Nucleus accumbens (tissue), 56 donors: ENCODE measurements at regions not wholly inside any gene's neighbourhood (a gene's known extent, or its start where the extent isn't known, plus 50 kb on each side); places are given as distances from the start of the nearest gene placed in this dataset.
A peak's percentile ranks its signal among the peaks of the same experiment; 100 is the strongest.

ENCODE experiments used
- DNase-seq, 56 donors: peaks; one replicate each; lab custom pipeline; 2025; lab: John Stamatoyannopoulos, UW

DNA sequence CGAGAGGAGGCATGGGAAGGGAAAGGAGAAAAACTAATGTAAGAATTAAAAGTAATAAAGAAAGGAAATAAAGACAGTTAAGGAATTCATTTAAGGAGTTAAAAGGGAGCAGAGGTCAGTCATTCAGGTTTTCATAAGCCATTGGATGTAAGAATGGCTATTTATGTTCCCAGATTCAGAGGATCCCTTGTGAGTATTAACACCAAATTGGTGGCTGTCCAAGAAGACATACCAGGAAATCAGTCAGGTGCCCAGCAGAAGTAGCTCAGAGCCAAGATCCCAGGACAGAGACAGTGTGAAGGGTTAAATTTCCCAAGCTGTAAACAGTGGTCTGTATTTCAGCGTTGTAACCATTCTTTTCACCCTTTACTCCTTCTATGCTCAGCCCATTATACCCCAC, 550.4 kb downstream of the BCL11A start:
- DNase-seq: no peak

DNA sequence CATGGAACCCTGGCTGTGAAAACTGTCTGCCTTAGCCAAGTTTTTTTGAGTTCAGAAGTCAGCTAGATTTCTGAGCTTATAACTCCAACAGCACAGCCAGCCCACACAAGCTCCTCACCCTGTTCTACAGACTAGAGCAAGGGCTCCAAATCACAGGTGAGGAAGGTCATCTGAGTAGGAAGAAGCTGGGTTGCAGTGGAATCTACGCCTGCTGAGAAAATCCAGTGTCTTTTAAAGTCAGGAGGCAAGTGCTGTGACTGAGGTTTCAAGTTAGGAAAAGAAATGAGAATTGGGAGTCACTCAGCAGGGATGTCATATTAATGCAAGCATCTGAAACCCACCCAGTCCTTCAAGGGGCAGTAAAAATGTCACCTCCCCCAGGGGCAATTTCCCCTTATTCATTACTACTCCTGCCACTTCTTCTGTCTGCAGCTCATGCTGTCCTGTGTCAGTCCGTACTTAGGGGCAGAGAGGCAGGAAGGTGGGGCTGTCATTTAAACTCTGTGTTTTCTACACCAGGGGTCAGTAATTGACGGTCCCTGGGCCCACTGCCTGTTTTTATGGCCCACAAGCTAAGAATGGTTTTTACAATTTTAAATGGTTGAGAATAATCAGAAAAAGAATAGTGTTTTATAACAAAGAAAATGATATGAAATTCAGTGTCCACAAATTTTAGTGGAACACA, 551.1 kb downstream of the BCL11A start:
- no peak for DNase-seq

DNA sequence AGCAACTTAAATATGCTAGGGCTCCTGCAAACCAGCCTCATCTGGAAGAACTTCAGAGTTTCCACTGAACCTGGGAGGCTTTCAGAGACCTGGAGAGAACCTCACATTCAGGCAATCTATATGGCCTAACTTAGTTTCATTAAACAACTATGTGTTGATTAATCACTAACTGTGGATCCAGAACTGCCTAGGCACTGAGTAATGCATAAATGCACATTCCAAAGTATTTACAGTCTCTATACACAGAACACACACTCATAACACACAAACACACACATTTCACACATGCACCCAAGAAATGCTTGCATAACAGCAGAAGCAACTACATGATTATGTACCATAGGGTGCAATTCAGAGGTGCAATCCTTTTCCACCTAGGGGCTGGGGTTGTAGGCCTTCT, 552.8 kb downstream of the BCL11A start:
- no peak for DNase-seq

GRCh38 chr2:59998324-59998723, 555.1 kb downstream of the BCL11A start:
- DNase-seq: no peak

DNA sequence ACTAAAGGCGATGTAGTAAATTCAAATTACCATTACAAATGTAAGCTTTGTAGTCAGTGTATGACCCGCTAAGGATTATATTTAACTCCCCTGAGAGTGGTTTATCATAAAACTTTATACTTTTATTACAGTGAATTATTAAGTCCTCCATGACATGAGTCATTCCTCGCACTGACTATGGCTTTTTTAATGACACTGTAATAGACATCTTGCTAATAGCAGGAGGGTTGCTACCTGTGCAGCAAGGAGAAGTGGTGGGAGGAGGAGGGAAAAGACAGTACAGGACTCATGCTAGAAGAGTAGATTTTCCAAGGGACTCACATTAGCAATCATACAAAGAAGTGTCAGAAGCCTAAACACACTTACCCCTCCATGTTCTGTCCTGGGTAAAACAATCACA, 556.1 kb downstream of the BCL11A start:
- peak in 9 of 56 donors; percentile 1 to 32 (median 12) for DNase-seq

DNA sequence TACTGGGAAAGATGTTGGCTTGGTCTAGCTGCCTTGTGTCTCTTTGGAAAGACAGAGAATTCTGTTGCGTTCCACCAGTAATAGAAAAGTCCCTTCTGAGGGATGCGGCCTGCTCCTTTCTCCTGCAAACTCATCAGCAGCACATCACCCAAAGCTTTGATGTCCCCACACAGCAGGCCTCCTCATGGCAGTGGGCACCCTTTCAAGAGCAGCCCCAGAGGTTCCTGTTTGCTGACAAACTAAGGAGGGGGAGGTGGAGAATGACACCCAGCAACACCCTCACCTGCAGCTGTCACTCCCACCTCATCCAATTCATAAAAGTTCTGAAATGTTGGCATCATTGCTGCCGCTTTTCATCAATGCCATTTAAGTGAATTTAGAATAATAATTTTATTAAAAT, 556.6 kb downstream of the BCL11A start:
- DNase-seq: no peak

DNA sequence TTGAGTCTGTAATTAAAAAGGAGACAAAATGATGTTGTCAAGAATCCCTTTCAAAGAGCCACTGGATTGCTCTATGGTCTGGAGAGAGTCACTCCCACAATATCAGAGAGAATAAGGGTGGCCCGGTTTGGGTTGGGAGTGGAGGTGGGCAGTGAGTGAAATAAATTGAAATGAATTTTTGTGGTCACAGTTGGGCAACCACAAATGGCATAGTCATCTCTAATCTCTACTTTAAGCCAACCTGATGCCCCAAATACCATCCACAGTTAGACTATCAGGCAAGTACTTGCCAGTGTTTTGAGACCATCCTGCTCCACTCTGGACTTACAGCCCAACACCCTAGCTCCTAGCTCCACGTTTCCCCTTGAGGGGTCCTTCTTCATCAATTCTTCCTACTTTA, 559.7 kb downstream of the BCL11A start:
- no peak for DNase-seq

DNA sequence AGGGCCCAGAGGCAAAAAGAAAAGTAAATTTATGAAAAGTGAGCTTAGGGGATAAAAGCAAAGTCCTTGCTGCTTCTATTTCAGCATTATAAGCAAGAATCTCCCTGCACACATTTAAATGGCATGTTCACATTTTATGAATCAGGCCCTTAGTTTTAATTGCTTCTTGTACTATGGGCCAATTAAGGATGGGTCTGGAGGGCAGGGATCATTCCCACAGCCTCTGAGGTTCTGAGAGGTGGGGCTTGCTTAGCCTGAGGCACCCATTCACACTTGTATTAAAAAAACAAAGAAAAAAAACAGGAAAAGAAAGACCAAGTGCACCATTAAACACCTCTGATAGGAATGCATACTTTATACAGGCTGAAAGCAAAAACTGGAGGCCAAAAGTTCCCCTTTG, 565.1 kb downstream of the BCL11A start:
- DNase-seq: no peak

GRCh38 chr2:59986511-59986910, 566.9 kb downstream of the BCL11A start:
- no peak for DNase-seq

DNA sequence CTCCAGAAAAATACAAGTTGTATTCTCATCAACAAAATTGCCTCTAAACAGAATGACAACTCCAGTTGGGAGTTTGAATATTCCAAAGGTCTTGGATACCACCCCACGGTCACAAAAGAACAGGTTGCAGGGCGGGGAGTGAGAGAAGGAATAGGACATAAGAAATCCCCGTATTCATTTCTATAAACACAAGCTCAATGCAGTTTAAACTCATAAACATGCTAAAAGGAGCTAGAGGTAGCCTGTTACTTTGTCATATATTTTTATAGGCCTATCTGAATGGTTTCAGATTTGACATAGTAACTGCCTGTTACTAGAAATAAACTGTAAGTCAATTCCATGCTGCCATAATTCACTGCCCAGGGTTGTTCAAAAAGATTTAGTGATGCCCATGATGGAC, 567.5 kb downstream of the BCL11A start:
- no peak for DNase-seq

- DNase-seq: no peak
Observed at GRCh38 chr2:59974051-59974766, 579.2 kb downstream of the BCL11A start.

DNA sequence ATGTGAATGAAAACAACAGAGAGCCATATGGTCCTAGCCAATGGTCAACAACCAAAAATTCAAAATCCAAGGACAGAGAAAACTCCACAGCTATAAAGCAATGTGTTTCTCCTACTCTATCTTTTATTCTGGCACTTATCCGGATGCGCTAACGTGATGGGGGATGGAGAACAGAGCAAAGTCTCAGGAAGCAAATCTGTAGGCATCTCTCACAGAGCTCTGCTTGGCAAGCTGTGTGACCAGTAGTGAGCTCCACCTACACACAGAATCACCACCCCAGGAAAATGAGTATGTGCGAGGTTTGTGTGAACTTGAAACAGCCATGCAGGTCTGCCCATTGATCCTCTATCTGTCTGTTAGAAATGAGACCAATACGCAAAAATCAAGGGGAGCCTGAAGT, 584.3 kb downstream of the BCL11A start:
- DNase-seq: no peak

DNA sequence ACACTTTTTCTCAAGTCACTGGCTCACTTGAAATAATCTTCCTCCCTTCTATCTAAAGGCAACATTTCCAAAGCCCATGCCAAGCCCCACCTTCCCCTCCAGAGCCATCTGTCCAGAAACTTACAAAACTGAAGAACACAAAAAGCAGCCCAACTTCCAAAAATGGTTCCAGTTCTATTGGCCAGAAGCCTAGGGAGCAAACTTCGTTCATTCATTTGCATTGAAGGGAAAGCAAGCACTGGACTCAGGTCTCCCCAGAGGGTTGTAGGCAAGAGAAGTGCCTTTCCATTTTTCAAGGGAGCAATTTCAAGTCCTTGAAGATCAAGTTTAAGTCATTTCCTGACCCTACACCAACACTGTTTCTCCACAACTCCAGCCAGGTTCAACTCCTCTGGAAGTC, 585.0 kb downstream of the BCL11A start:
- no peak for DNase-seq

- no peak for DNase-seq
Observed at GRCh38 chr2:59967691-59968090, 585.8 kb downstream of the BCL11A start.

DNA sequence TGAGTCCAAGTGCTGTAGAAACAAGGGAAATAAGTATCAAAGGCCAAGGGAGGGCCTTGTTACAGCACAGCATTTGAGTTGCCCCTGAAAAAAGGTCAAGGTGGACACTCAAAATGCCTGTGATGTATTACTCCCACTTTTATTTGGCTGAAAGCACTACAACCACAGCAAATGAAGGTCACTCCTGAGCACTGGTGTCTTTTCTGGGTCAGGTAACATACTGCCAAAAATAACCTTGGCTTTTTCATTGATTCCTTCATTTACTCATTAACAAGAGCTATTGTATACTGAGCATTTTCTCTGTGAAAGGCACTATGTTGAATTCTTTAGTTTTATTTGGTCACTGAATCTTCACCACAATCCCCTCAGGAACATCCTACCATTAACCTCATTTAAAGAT, 590.3 kb downstream of the BCL11A start:
- DNase-seq: no peak

GRCh38 chr2:59961746-59962145, 591.7 kb downstream of the BCL11A start:
- DNase-seq: no peak

DNA sequence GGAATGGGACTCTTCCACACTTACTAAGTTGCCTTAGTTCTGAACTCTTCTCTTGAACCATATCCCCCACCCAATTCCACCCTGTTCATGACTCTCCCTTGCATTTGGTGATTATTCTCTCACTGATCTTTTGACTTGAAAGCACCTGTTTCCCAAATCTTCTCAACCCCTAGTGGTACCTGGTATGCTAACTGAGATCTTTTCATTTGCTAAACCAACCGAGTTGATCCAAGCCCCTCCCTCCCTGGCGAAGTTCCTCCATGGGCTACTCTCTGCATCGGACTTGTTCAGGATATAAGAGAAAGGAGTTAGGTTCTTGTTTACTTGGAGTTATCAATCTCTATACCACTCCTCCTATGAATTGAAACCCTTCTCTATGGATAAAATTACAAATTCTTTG, 593.5 kb downstream of the BCL11A start:
- DNase-seq: no peak

- DNase-seq: no peak
Observed at GRCh38 chr2:59957504-59957903, 596.0 kb downstream of the BCL11A start.

DNA sequence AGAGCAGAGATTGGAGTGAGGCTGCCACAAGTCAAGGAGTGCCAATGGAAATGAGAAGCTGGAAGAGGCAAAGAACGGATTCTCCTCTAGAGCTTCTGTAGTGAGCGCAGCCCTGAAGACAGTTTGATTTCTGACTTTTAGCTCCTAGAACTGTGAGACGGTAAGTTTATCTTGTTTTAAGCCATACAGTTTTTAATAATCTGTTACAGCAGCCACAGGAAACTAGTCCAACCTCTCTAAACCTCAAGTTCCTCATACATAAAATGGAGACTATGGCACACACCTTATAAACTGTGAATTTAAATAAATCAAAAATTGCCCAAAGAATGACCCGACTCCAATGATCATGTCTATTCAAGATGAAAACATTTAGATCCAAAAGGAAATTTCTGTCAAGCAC, 596.5 kb downstream of the BCL11A start:
- DNase-seq: no peak

DNA sequence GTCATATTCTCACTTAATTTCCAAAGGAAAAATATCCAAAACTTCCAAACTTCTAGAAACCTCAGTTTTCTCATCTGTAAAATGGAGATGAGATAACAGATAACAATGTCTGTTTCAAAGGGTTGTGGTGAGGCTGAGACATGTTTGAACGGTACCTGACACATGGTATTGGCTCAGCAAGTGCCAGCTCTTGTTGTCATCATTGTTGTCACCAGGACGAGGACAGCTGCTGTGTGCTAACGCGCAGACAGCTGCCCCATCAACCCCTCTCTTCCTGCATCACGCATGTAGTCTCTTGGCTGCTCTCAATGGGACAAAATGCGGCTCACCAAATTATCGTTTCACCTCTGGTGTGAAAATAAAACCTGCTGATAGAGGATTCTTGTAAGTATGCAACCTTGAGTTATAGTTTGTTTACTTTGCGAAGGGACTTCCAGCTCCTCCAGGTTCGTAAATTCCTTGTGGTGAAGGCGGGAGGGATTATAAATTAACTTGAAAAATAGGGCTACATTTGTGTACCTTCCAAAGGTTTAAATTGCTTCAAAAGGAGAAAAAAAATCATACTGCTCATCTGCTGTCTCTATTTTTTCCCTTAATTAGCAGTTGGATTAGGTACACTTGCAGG, 605.4 kb downstream of the BCL11A start:
- no peak for DNase-seq

DNA sequence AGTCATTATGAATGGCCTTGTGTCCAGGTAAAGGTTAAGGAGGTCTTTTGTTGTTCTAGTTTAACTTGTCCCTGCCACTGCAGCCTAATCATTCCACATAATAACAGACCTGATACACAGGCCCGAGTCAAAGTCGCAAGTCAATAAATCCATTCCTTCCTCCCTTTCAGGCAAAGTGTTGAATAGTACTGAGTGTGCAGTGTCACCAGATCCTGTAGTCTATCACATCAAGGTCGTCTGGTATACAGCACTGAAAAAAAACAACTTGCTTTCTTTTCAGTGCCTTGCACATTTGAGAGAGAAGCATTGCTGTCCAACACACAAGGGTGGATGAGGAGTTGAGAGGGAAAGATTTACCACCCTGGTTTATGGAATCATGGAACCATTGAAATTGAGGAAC, 606.2 kb downstream of the BCL11A start:
- DNase-seq: no peak

DNA sequence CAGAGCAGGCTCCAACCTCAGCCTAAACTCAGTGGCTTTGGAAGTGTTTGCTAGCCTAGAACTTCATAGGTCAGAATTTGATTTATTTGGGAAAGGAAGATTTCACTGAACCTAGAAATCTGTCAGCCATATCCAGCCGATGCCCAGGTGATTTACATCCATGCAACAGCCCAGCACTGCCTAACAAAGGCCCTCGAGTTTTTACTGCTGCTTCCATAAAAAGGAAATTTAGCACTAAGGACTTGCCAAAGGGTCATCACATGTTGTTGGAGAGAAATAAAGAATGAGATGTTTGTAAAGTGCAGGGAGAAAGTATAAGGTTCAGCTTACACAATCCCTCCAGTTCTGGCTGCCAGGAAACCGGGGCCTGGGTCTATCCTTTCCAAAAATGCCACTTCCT, 614.2 kb downstream of the BCL11A start:
- no peak for DNase-seq
